Stomach (tissue), 4 donors: ENCODE measurements at regions not wholly inside any gene's neighbourhood (a gene's known extent, or its start where the extent isn't known, plus 50 kb on each side); places are given as distances from the start of the nearest gene placed in this dataset.

ENCODE experiments used
- CTCF ChIP-seq, 7 experiments: fragments of 450-650 bp in 4 of 7; fragments of 200-600 bp in 3 of 7; sonication (generic) in 3 of 7; IDR thresholded peaks; one replicate each; pipeline ENCODE4 v1.5.1; 2016 to 2019; ENCODE audit warnings: antibody characterized with exemption in 7 of 7, control low read depth in 2 of 7, mild to moderate bottlenecking in 1 of 7
- POLR2A ChIP-seq, 4 donors: fragments of 450-650 bp; IDR thresholded peaks; one replicate each; pipeline ENCODE4 v1.6.1; 2016; ENCODE audit warnings: antibody characterized with exemption in 4 of 4, control low read depth in 2 of 4, mild to moderate bottlenecking in 1 of 4, moderate library complexity in 1 of 4
- POLR2AphosphoS5 ChIP-seq, 3 donors: sonication (generic); formaldehyde crosslinking; IDR thresholded peaks; one replicate each; pipeline ENCODE4 v1.6.1; 2016; ENCODE audit warnings: antibody characterized with exemption in 3 of 3

GRCh38 chr13:106424805-106425204 lies 110.7 kb downstream of the EFNB2 start:
- TF ChIP-seq CTCF (IDR thresholded peaks at IDR 0.05) = no peak
- TF ChIP-seq POLR2A (IDR thresholded peaks at IDR 0.05) = no peak
- TF ChIP-seq POLR2AphosphoS5 (IDR thresholded peaks at IDR 0.05) = no peak
